GM21723 (cell line): ENCODE measurements at regions not wholly inside any gene's neighbourhood (a gene's known extent, or its start where the extent isn't known, plus 50 kb on each side); places are given as distances from the start of the nearest gene placed in this dataset.

ENCODE experiments used
- ATAC-seq: cut with Tn5 transposase; IDR thresholded peaks from one replicate; pipeline ENCODE4 v1.9.1; 2021; ENCODE audit warnings: mild to moderate bottlenecking, moderate library complexity; ENCODE audit not compliant: unreplicated experiment

DNA sequence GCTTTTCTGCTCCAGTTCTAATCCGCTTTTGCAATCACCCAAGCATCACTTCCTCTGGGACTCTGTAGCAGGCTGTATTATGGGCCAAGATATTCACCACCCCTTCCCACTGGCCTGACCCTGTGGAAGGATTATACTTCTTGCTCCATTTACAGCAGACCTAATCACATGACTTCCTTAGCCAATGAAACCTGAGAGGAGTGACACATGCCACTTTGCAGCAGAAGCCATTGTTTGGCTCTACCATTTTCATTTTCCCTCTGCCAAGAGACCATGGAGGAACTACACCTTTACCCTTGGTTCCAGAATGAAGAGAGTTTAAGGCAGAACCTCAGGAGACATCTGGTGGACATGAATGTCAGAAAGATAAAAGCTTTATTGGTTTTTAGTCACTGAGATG is 134.9 kb upstream of the HSD17B12 start:
- ATAC-seq: no peak

- ATAC-seq: no peak
Observed at GRCh38 chr11:43546561-43547429, 133.7 kb upstream of the HSD17B12 start.

DNA sequence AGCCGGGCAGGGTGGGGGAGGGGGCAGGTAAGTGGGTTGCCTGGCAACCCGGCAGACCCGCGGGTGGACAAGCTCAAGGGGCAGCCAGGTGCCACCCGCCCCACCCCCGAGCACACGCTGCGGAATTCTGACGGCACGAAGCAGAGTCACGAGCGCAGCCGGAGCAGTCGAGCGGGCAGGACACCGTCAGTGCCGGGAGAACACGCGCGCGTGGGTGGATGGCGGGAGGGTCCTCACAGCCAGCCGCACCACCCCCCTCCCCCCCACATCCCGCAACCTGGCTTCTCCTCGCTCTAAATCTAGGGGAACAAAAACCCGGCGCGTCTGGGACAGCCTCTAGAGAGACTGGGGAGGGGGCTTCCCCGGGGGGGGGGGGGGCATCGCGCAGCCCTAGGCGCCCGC is 133.1 kb upstream of the HSD17B12 start:
- no peak for ATAC-seq

DNA sequence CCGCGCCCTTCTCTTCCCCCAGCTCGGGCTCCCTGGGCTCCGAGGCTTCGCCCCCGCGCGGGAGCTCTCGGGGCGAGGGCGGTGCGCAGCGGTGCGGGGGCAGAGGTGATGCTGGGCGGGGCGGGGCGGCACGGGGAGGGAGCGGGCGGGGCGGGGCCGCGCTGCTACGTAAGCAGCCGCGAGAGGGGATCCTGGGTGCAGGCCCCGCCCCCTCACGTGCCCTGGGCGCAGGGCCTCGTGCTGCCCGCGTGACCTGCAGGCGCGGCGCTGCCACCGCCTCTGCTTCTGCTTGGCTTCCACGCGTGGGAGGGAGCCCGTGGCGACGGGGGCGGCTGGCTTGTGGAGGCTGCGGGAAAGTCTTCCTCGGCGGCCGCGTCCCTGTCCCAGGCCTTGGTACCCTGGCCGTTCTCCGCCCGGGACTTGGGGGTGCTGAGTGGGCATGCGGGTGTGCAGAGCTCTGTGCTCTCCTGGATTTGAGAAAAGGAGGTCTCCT is 132.6 kb upstream of the HSD17B12 start:
- ATAC-seq: no peak

DNA sequence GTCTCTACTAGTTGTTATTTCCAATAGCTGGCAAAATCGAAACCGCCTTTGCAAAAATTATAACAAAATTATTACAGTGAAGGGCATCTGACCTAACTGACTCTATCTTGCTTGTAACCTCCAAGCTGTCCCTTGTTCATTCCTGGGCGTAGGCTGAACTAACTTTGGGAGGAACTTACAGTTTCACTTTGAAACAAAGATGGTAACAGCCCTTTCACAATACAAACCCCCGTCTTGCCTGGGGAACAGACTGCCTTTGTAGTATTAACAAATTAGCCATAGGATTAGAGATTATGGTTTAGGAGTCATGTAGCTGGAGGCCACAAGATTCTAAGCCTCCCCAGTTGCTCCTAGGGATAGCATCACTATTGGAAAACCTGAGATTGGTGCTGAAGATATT is 131.6 kb upstream of the HSD17B12 start:
- no peak for ATAC-seq

GRCh38 chr11:43549624-43550023 is 130.9 kb upstream of the HSD17B12 start:
- ATAC-seq: no peak

- ATAC-seq: no peak
Observed at GRCh38 chr11:43550714-43551113, 129.8 kb upstream of the HSD17B12 start.

GRCh38 chr11:43554148-43554473 is 126.4 kb upstream of the HSD17B12 start:
- ATAC-seq: no peak

- ATAC-seq: no peak
Observed at GRCh38 chr11:43555186-43555585, 125.4 kb upstream of the HSD17B12 start.

- no peak for ATAC-seq
Observed at GRCh38 chr11:43555816-43556611, 124.5 kb upstream of the HSD17B12 start.

DNA sequence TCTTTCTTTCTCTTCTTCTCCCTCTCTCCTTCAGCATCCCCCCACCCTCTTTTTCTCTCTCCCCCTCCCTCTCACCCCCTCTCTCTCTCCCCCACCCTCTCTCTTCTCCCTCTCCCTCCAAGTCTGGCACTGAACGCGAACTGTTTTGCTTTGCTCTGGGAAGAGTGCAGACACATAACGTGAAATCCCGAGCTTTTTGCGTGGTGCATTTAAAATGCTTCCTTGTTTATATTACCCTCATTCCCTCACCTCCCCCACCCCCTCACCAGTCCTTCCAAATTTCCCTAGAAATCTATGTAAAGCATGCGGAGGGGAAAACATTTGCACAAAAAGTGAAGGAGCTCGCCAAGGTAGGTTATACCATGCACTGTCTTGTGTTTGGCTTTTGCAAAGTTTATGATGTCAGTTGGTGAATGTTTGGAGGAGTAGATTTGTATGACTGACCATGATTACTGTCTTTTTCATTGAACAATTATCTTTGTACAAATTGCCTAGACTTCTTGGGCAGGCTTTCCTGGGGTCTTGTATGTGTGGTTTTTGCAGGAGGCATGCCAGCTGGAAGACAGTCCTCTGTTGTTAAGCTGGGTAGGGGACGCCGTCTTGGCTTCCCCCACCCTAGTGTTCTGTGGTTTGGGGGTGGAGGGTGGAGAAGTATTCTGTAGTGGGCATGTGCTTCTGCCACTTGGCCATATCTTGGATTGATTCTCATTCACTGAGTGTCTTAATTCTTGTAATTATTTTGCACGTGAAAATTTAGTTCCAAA is 123.7 kb upstream of the HSD17B12 start:
- ATAC-seq: no peak

DNA sequence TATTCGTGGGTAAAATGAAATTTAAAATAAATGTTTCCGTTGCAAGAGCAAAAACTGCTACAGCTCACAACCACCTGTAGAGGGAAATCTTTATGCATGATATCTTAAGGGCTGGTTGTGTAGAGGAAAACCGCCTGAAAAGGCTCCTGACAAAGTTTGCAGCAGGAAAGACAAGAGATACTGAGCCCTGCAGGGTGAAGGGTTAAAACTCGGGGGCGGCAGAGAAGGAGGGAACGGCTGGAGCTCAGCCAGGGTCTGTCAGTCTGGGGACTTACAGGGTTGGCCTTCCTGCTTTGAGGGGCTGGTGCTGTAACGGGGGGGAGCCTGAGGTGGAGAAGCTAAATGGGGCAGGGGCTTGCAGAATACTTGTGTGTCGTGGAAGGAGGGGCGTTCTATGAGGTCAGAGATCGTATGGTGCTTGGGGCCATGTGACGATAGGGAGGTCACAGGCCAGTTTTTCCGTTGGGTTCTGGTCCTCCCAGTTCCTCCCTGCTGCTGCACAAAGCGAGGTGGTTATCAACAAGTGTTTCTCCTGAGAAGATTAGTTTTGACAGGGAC is 122.9 kb upstream of the HSD17B12 start:
- ATAC-seq: no peak

- ATAC-seq: no peak
Observed at GRCh38 chr11:43558146-43558545, 122.4 kb upstream of the HSD17B12 start.

DNA sequence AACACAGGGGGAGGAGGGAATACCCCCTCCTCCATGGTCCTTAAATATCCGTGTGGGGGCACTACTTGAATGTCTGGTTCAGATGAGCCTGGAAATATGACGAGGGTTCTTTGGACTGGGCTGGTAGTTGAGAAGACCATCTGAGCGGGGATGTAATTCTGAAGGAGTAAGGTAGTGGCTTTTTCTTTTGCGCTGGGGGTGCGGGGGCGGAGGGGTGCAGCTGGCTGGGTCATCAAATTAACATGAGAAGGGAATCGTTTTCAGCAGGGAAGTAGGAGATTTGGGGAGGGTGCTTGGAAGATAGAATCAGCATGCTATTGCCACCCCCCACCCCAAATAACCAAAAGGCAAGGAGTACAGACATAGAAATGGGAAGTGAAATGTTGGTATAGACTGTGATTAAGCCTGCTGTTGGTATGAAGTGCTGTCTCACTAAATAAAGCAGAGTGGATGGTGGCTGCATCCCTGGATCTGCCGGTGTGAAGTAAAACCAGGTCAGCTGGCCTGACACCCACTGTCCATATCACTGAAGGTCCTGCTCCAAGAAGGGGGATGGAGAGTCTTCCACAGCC is 121.9 kb upstream of the HSD17B12 start:
- no peak for ATAC-seq

DNA sequence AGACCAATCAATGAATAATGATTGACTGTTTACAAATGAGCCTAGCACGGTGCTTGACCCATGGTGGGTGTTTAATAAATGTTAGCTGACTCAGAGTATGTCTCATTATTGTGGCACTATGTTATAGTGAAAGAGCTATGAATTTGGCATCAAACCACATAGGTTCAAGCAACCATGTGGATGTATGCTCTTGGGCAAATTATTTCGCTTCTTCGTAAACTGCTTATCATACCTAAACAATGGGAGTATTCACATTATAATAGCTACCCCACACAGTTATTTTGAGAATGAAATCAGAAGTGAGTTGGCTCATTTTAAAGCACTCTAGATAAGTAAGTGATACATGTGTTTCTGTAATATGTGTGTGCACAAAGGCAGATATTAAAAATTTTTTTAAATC is 118.7 kb upstream of the HSD17B12 start:
- ATAC-seq: no peak

GRCh38 chr11:43567396-43567975 is 113.1 kb upstream of the HSD17B12 start:
- ATAC-seq: peak; percentile 68

DNA sequence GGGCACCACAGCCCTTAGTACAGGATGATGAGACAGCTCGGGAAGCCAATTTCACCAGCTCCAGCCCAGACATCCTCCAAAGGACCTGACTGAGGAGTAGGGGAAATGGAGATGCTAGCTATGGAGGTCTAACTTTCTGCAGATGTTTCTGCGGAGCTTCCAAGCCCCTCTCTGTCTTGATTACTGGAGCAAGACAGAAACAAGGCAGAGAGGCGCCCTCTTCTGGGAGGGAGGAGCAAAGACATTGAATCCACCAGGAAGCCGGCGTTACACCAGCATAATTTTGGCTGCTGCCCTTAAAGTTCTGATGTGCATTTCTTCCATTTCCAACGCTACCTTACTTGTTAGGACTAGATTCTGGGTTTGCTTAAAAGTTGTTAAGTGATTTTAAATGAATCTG is 107.3 kb upstream of the HSD17B12 start:
- ATAC-seq: no peak

DNA sequence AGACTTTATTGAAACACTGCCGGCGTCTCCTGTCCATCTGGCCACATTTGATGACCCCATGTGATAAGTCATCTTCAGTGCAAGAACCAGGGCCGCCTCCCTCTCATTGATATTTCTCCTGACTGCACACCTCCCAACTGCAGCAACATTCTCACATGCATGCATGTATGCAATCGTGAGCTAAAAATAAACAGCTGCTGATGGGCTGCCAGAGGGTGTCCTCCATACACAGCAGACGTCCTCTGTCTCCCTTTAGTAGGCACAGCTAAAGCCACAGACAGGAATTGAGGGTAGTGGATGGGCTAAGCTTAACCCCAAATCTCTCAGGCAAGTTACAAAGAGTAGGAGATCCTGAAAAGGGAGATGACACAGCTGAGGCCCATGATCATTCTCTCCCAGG is 106.7 kb upstream of the HSD17B12 start:
- no peak for ATAC-seq

- no peak for ATAC-seq
Observed at GRCh38 chr11:43574411-43574810, 106.1 kb upstream of the HSD17B12 start.
